CD14-positive monocyte (primary cell): ENCODE measurements at regions not wholly inside any gene's neighbourhood (a gene's known extent, or its start where the extent isn't known, plus 50 kb on each side); places are given as distances from the start of the nearest gene placed in this dataset.

ENCODE experiments used
- DNase-seq, 3 donors: peaks; one replicate each; pipeline ENCODE4 v3.0.0-alpha.2; 2011 to 2022
- H2AFZ ChIP-seq: 2 replicates; pipeline ENCODE4 v1.6.0; 2012; ENCODE audit warnings: mild to moderate bottlenecking, low read depth, low read length, inconsistent platforms; ENCODE audit not compliant: insufficient read depth, poor library complexity, severe bottlenecking
- H3K27ac ChIP-seq, 2 donors: 1 replicate in 1 of 2; 2 replicates in 1 of 2; pipeline ENCODE4 v1.5.1; 2012 to 2013; ENCODE audit warnings: low read length in 2 of 2, control low read depth in 1 of 2, inconsistent platforms in 1 of 2, low read depth in 1 of 2, mild to moderate bottlenecking in 1 of 2
- H3K27me3 ChIP-seq, 2 donors: one replicate each; pipeline versions ENCODE4 v1.6.0 to v1.6.1; 2011 to 2013; ENCODE audit warnings: low read length in 2 of 2; ENCODE audit not compliant: control insufficient read depth in 2 of 2, insufficient read depth in 2 of 2
- H3K36me3 ChIP-seq, 2 donors: replicated peaks in 1 of 2; 1 replicate in 1 of 2; 2 replicates in 1 of 2; pipeline versions ENCODE4 v1.5.1 to v1.6.1; 2012 to 2013; ENCODE audit warnings: low read length in 2 of 2, control low read depth in 1 of 2, inconsistent platforms in 1 of 2, mild to moderate bottlenecking in 1 of 2; ENCODE audit not compliant: insufficient read depth in 2 of 2, control insufficient read depth in 1 of 2
- H3K4me1 ChIP-seq, 2 donors: 1 replicate in 1 of 2; 2 replicates in 1 of 2; pipeline versions ENCODE4 v1.5.1 to v1.6.1; 2012 to 2013; ENCODE audit warnings: low read length in 2 of 2, control low read depth in 1 of 2, inconsistent platforms in 1 of 2, mild to moderate bottlenecking in 1 of 2, moderate library complexity in 1 of 2; ENCODE audit not compliant: insufficient read depth in 2 of 2, control insufficient read depth in 1 of 2
- H3K4me2 ChIP-seq: replicated peaks from 2 replicates; pipeline ENCODE3; 2012; ENCODE audit warnings: low read length, moderate library complexity, mild to moderate bottlenecking; ENCODE audit not compliant: poor library complexity, severe bottlenecking; ENCODE audit errors: extremely low read depth
- H3K4me3 ChIP-seq, 3 experiments: fragments of 200-600 bp in 1 of 3; sonication (generic) in 1 of 3; replicated peaks in 1 of 3; 1 replicate in 2 of 3; 2 replicates in 1 of 3; pipeline ENCODE4 v1.5.1; 2011 to 2013; ENCODE audit warnings: low read length in 3 of 3, mild to moderate bottlenecking in 3 of 3, control low read depth in 2 of 3, low read depth in 2 of 3, inconsistent platforms in 1 of 3, moderate library complexity in 1 of 3
- H3K79me2 ChIP-seq: 2 replicates; pipeline ENCODE4 v1.6.0; 2012; ENCODE audit warnings: mild to moderate bottlenecking, control low read depth, inconsistent platforms, low read length, moderate library complexity; ENCODE audit not compliant: insufficient read depth
- H3K9ac ChIP-seq: 2 replicates; pipeline ENCODE4 v1.6.0; 2017; ENCODE audit warnings: low read length, mild to moderate bottlenecking; ENCODE audit not compliant: insufficient read depth, poor library complexity, severe bottlenecking
- H3K9me3 ChIP-seq, 2 donors: replicated peaks in 1 of 2; 1 replicate in 1 of 2; 2 replicates in 1 of 2; pipeline versions ENCODE4 v1.5.1 to v1.6.1; 2012 to 2013; ENCODE audit warnings: low read length in 2 of 2, control low read depth in 1 of 2; ENCODE audit not compliant: control insufficient read depth in 1 of 2, insufficient read depth in 1 of 2
- H4K20me1 ChIP-seq: 2 replicates; pipeline ENCODE4 v1.6.0; 2012; ENCODE audit warnings: mild to moderate bottlenecking, low read length, control low read depth, moderate library complexity; ENCODE audit not compliant: insufficient read depth
- H3K27ac Mint-ChIP-seq, 7 donors: one replicate each; pipeline ENCODE4 v1.8.0; 2020; ENCODE audit warnings: mild to moderate bottlenecking in 7 of 7, mixed read lengths in 7 of 7, moderate library complexity in 6 of 7, inconsistent platforms in 2 of 7
- H3K27me3 Mint-ChIP-seq, 3 donors: one replicate each; pipeline ENCODE4 v1.8.0; 2021 to 2022; ENCODE audit warnings: low read depth in 3 of 3, mild to moderate bottlenecking in 3 of 3, mixed read lengths in 3 of 3, moderate library complexity in 3 of 3, inconsistent platforms in 1 of 3
- H3K36me3 Mint-ChIP-seq, 2 donors: one replicate each; pipeline ENCODE4 v1.8.0; 2020; ENCODE audit warnings: mixed read lengths in 2 of 2, inconsistent platforms in 1 of 2, mild to moderate bottlenecking in 1 of 2
- H3K4me1 Mint-ChIP-seq: one replicate; pipeline ENCODE4 v1.8.0; 2020; ENCODE audit warnings: mild to moderate bottlenecking, mixed read lengths
- H3K4me3 Mint-ChIP-seq, 2 donors: one replicate each; pipeline ENCODE4 v1.8.0; 2020; ENCODE audit warnings: mild to moderate bottlenecking in 2 of 2, mixed read lengths in 2 of 2, moderate library complexity in 1 of 2
- H3K9me3 Mint-ChIP-seq, 7 donors: one replicate each; pipeline ENCODE4 v1.8.0; 2020 to 2022; ENCODE audit warnings: mixed read lengths in 7 of 7, mild to moderate bottlenecking in 6 of 7, moderate library complexity in 6 of 7, inconsistent platforms in 2 of 7
- CTCF ChIP-seq: fragments of 200-600 bp; IDR thresholded peaks from one replicate; pipeline ENCODE4 v1.8.0; 2022; ENCODE audit warnings: antibody characterized with exemption, mild to moderate bottlenecking
- WGBS: methylation state at CpG from one replicate; pipeline ENCODE4 v1.1.5; 2013; ENCODE audit warnings: missing lambda C conversion rate; ENCODE audit not compliant: insufficient coverage; 5-methylcytosine and 5-hydroxymethylcytosine counted together
- intact Hi-C, 2 donors: fragments of 100-400 bp; cut with micrococcal nuclease; formaldehyde crosslinking; loops; one replicate each; pipeline versions ENCODE4 v1.15.0 to v1.15.1; 2023

GRCh38 chr14:25431211-25432076 lies 381.5 kb upstream of the STXBP6 start:
- no peaks in the 10 kb centered on the region for H3K27me3 ChIP-seq
- H3K9ac ChIP-seq: no peak overlapping the region
- H3K27ac ChIP-seq: no peak overlapping the region
- Mint-ChIP-seq H3K27ac (peak overlapping the region in 1 of 7 donors; percentile 38), H3K9me3 (peaks cover 0 to 4% (median 0%) of the 10 kb centered on the region in 7 donors), H3K36me3 (no peaks in the 10 kb centered on the region), H3K4me1 (no peaks in the 10 kb centered on the region), H3K27me3 (peaks cover 0 to 7% (median 0%) of the 10 kb centered on the region in 3 donors), H3K4me3 (no peak overlapping the region)
- TF ChIP-seq CTCF: no peak
- H3K36me3 ChIP-seq: no peaks in the 10 kb centered on the region
- H3K4me1 ChIP-seq: no peaks in the 10 kb centered on the region
- H3K79me2 ChIP-seq: no peaks in the 10 kb centered on the region
- H3K4me2 ChIP-seq: no peak overlapping the region
- H3K4me3 ChIP-seq: no peak overlapping the region
- no peaks in the 10 kb centered on the region for H3K9me3 ChIP-seq
- no peak for DNase-seq
- WGBS: 80% methylated on average over 16 of the region's 21 CpGs
- intact Hi-C loops: no loop called here
- H4K20me1 ChIP-seq: no peaks in the 10 kb centered on the region
- no peak overlapping the region for H2AFZ ChIP-seq

- WGBS: 95% methylated on average over 12 of the region's 12 CpGs
- no peaks in the 10 kb centered on the region for H3K36me3 ChIP-seq
Measured at GRCh38 chr14:25430808-25431207, 380.9 kb upstream of the STXBP6 start.

More at GRCh38 chr14:25430808-25431207, 380.9 kb upstream of the STXBP6 start:
- peaks cover 0 to 4% (median 0%) of the 10 kb centered on the region in 7 donors for H3K9me3 Mint-ChIP-seq
- intact Hi-C loops: no loop called here
- no peak overlapping the region for H3K4me3 Mint-ChIP-seq
- H3K27me3 Mint-ChIP-seq: peaks cover 0 to 7% (median 0%) of the 10 kb centered on the region in 3 donors
- H3K4me2 ChIP-seq: no peak overlapping the region
- no peak overlapping the region for H3K27ac ChIP-seq
- H3K9me3 ChIP-seq: no peaks in the 10 kb centered on the region
- no peaks in the 10 kb centered on the region for H3K4me1 ChIP-seq
- H2AFZ ChIP-seq: no peak overlapping the region
- no peaks in the 10 kb centered on the region for H4K20me1 ChIP-seq
- no peaks in the 10 kb centered on the region for H3K27me3 ChIP-seq
- no peak overlapping the region for H3K27ac Mint-ChIP-seq
- H3K36me3 Mint-ChIP-seq: no peaks in the 10 kb centered on the region
- DNase-seq: no peak
- no peak overlapping the region for H3K9ac ChIP-seq
- no peak for TF ChIP-seq CTCF
- no peak overlapping the region for H3K4me3 ChIP-seq
- no peaks in the 10 kb centered on the region for H3K79me2 ChIP-seq
- H3K4me1 Mint-ChIP-seq: no peaks in the 10 kb centered on the region
